IMR-90 (cell line): ENCODE measurements at regions not wholly inside any gene's neighbourhood (a gene's known extent, or its start where the extent isn't known, plus 50 kb on each side); places are given as distances from the start of the nearest gene placed in this dataset.

Source experiments
- ATAC-seq: fragments of 200-7000 bp; cut with Tn5 transposase; 2 replicates; pipeline ENCODE4 v1.9.1; 2020; ENCODE audit warnings: low read depth, mild to moderate bottlenecking, moderate library complexity
- BruUV-seq: library from RNA; stranded (reverse); fragments of 400-500 nt; replicated peaks from 2 replicates; lab custom pipeline; 2021; lab: Mats Ljungman, UMichigan
- CTCF ChIA-PET: fragments of 300-600 bp; formaldehyde crosslinking; extraction: SDS; loops from one replicate; lab custom pipeline; 2021; ENCODE audit warnings: antibody characterized with exemption; lab: Yijun Ruan, JAX
- POLR2A ChIA-PET: fragments of 300-600 bp; sonication (Branson Sonifier 250); formaldehyde crosslinking; loops from one replicate; lab custom pipeline; 2022; ENCODE audit warnings: antibody characterized with exemption; ENCODE audit not compliant: unreplicated experiment; lab: Charles Lee
- DNase-seq: peaks from one replicate; pipeline ENCODE4 v3.0.0; 2013
- H2AFZ ChIP-seq: replicated peaks from 2 replicates; pipeline ENCODE3; 2013; ENCODE audit warnings: low read length, mild to moderate bottlenecking; ENCODE audit not compliant: poor library complexity
- H2AK5ac ChIP-seq: 2 replicates; pipeline ENCODE4 v1.6.1; 2013; ENCODE audit warnings: low read depth, low read length, inconsistent platforms
- H2AK9ac ChIP-seq: replicated peaks from 2 replicates; pipeline ENCODE3; 2013; ENCODE audit warnings: mild to moderate bottlenecking, low read depth, low read length, moderate library complexity; ENCODE audit not compliant: poor library complexity
- H2BK120ac ChIP-seq: 2 replicates; pipeline ENCODE4 v1.6.1; 2013; ENCODE audit warnings: low read depth, low read length, inconsistent platforms
- H2BK15ac ChIP-seq: 3 replicates; pipeline ENCODE4 v1.6.1; 2013; ENCODE audit warnings: low read depth, low read length, inconsistent platforms
- H2BK20ac ChIP-seq: 2 replicates; pipeline ENCODE4 v1.6.1; 2013; ENCODE audit warnings: low read depth, mild to moderate bottlenecking, inconsistent platforms, low read length, moderate library complexity
- H2BK5ac ChIP-seq: 2 replicates; pipeline ENCODE4 v1.6.1; 2013; ENCODE audit warnings: mild to moderate bottlenecking, low read depth, low read length, inconsistent platforms; ENCODE audit not compliant: poor library complexity, severe bottlenecking
- H3K14ac ChIP-seq: replicated peaks from 2 replicates; pipeline ENCODE4 v1.6.1; 2013; ENCODE audit warnings: low read depth, low read length, inconsistent platforms
- H3K18ac ChIP-seq: 2 replicates; pipeline ENCODE4 v1.6.1; 2013; ENCODE audit warnings: low read depth, low read length, control low read depth
- H3K23ac ChIP-seq: 2 replicates; pipeline ENCODE4 v1.6.1; 2013; ENCODE audit warnings: low read depth, low read length, inconsistent platforms
- H3K27ac ChIP-seq: 2 replicates; pipeline ENCODE4 v1.5.1; 2013; ENCODE audit warnings: mild to moderate bottlenecking, control low read depth, low read length; ENCODE audit not compliant: insufficient read depth
- H3K27me3 ChIP-seq: 2 replicates; pipeline ENCODE4 v1.6.1; 2013; ENCODE audit warnings: low read length; ENCODE audit not compliant: control insufficient read depth, insufficient read depth
- H3K36me3 ChIP-seq: 2 replicates; pipeline ENCODE4 v1.6.1; 2013; ENCODE audit warnings: low read length, mixed read lengths; ENCODE audit not compliant: control insufficient read depth, insufficient read depth
- H3K4ac ChIP-seq: 2 replicates; pipeline ENCODE4 v1.6.1; 2013; ENCODE audit warnings: low read depth, low read length, inconsistent platforms
- H3K4me1 ChIP-seq: 2 replicates; pipeline ENCODE4 v1.6.1; 2013; ENCODE audit warnings: low read length, mixed read lengths; ENCODE audit not compliant: control insufficient read depth, insufficient read depth
- H3K4me2 ChIP-seq: 2 replicates; pipeline ENCODE4 v1.6.1; 2013; ENCODE audit warnings: low read depth, mild to moderate bottlenecking, control low read depth, low read length, moderate library complexity
- H3K4me3 ChIP-seq: 2 replicates; pipeline ENCODE4 v1.5.1; 2013; ENCODE audit warnings: low read depth, mild to moderate bottlenecking, control low read depth, low read length, moderate library complexity; ENCODE audit not compliant: insufficient read depth
- H3K56ac ChIP-seq: 2 replicates; pipeline ENCODE4 v1.6.1; 2013; ENCODE audit warnings: low read length, inconsistent platforms; ENCODE audit not compliant: insufficient read depth; ENCODE audit errors: extremely low read depth
- H3K79me1 ChIP-seq, 2 experiments: 2 replicates each; pipeline ENCODE4 v1.6.1; 2013; ENCODE audit warnings: low read length in 2 of 2, inconsistent platforms in 1 of 2, low read depth in 1 of 2
- H3K9ac ChIP-seq: 2 replicates; pipeline ENCODE4 v1.6.1; 2013; ENCODE audit warnings: low read depth, low read length, control low read depth
- H3K9me1 ChIP-seq: 2 replicates; pipeline ENCODE4 v1.6.1; 2013; ENCODE audit warnings: low read length, inconsistent platforms; ENCODE audit not compliant: insufficient read depth
- H3K9me3 ChIP-seq: 2 replicates; pipeline ENCODE4 v1.6.1; 2013; ENCODE audit warnings: low read length; ENCODE audit not compliant: control insufficient read depth, insufficient read depth
- H4K20me1 ChIP-seq: 2 replicates; pipeline ENCODE4 v1.6.1; 2013; ENCODE audit warnings: low read length, inconsistent platforms; ENCODE audit not compliant: insufficient read depth
- H4K5ac ChIP-seq: 2 replicates; pipeline ENCODE4 v1.6.1; 2013; ENCODE audit warnings: mild to moderate bottlenecking, low read depth, low read length, control low read depth
- H4K8ac ChIP-seq, 2 experiments: 2 replicates each; pipeline ENCODE4 v1.6.1; 2013; ENCODE audit warnings: low read depth in 2 of 2, low read length in 2 of 2, control low read depth in 1 of 2, inconsistent platforms in 1 of 2
- H4K91ac ChIP-seq: 2 replicates; pipeline ENCODE4 v1.6.1; 2013; ENCODE audit warnings: low read depth, low read length, inconsistent platforms; ENCODE audit not compliant: insufficient read depth
- CEBPB ChIP-seq: IDR thresholded peaks from 2 replicates; pipeline ENCODE4 v1.6.1; 2012; ENCODE audit warnings: low read depth, low read length, improper control_type of control experiment
- MAFK ChIP-seq: IDR thresholded peaks from 2 replicates; pipeline ENCODE4 v1.6.1; 2012; ENCODE audit warnings: low read depth, low read length, improper control_type of control experiment
- RAD21 ChIP-seq: IDR thresholded peaks from 2 replicates; pipeline ENCODE4 v1.6.1; 2012; ENCODE audit warnings: low read length, improper control_type of control experiment
- RCOR1 ChIP-seq: IDR thresholded peaks from 2 replicates; pipeline ENCODE4 v1.6.1; 2012; ENCODE audit warnings: mild to moderate bottlenecking, low read length, improper control_type of control experiment; ENCODE audit not compliant: insufficient replicate concordance
- WGBS, 2 experiments: methylation state at CpG; one replicate each; pipeline versions ENCODE4 v1.1.5 to v1.1.7; 2013; ENCODE audit warnings: missing lambda C conversion rate in 2 of 2; ENCODE audit not compliant: insufficient read length in 1 of 2; ENCODE audit errors: extremely low coverage in 2 of 2; 5-methylcytosine and 5-hydroxymethylcytosine counted together
- dilution Hi-C: fragments of 300-500 bp; cut with HindIII; formaldehyde crosslinking; loops from one replicate; pipeline ENCODE4 v1.14.3; 2018; ENCODE audit warnings: low sequenced_read_pairs; ENCODE audit not compliant: unreplicated experiment
- in situ Hi-C: fragments of 300-500 bp; cut with MboI; formaldehyde crosslinking; loops from 3 replicates; pipeline ENCODE4 v1.14.3; 2019; ENCODE audit warnings: low sequenced_read_pairs, inconsistent platforms, mixed read lengths
- intact Hi-C: fragments of 100-400 bp; cut with micrococcal nuclease; formaldehyde crosslinking; loops from 2 replicates; pipeline ENCODE4 v1.10.0; 2022

DNA sequence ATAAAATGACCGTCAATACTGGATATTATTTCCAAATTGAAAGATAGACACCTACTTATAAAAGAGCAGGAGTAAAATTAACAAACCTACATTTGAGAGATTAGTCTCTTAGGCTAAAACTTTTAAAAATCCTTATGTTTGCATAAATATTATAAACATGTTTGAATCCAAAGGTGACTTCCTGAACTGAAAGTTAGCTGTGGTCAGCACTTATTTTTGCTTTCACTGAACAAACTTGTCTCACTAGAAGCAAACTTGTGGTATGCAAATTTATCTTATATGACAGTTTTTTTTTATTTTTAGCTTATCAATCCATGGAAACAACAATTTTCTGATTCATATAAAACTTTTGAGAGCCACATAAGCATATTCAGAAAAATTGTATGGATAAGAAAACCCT lies 502.6 kb upstream of the COX7C start:
- dilution Hi-C loops, result no loop called here

More for the DNA sequence above, 502.6 kb upstream of the COX7C start:
- ChIA-PET CTCF (no interaction called here), POLR2A (no interaction called here)
- no peaks in the 10 kb centered on the region for H3K4me1 ChIP-seq
- H4K91ac ChIP-seq, result no peak overlapping the region
- H2BK5ac ChIP-seq, result no peak overlapping the region
- H3K4me3 ChIP-seq, result no peak overlapping the region
- no peak overlapping the region for H2AFZ ChIP-seq
- no peak overlapping the region for H3K23ac ChIP-seq
- H3K56ac ChIP-seq, result no peak overlapping the region
- no peak overlapping the region for H2AK9ac ChIP-seq
- no peak overlapping the region for H3K4ac ChIP-seq
- H2BK20ac ChIP-seq, result no peak overlapping the region
- H3K27me3 ChIP-seq, result no peaks in the 10 kb centered on the region
- ATAC-seq (no peak), DNase-seq (no peak)
- in situ Hi-C loops, result no loop called here
- no peak overlapping the region for H2AK5ac ChIP-seq
- no peak overlapping the region for H3K9ac ChIP-seq
- no peak overlapping the region for H4K5ac ChIP-seq
- peaks cover 2% of the 10 kb centered on the region; the same call in 1 of the 2 replicates for H3K9me3 ChIP-seq
- H3K36me3 ChIP-seq, result no peaks in the 10 kb centered on the region
- no CpG with 5 or more reads among the region's 1 CpG for WGBS, 2 experiments
- no peak overlapping the region for H2BK15ac ChIP-seq
- no peak overlapping the region for H3K18ac ChIP-seq
- intact Hi-C loops, result no loop called here
- no peaks in the 10 kb centered on the region for H4K20me1 ChIP-seq
- TF ChIP-seq RAD21 (no peak), CEBPB (no peak), MAFK (peak; percentile 44; the same call in 1 of the 2 replicates), RCOR1 (no peak)
- H3K9me1 ChIP-seq, result no peaks in the 10 kb centered on the region
- H4K8ac ChIP-seq, result no peak overlapping the region
- H3K14ac ChIP-seq, result no peak overlapping the region
- no TSS peak for BruUV-seq
- H3K79me1 ChIP-seq, result no peaks in the 10 kb centered on the region
- H3K27ac ChIP-seq, result no peak overlapping the region
- no peak overlapping the region for H2BK120ac ChIP-seq
- no peak overlapping the region for H3K4me2 ChIP-seq
